Activated CD4-positive, alpha-beta memory T cell treated with anti-CD3 and anti-CD28 coated beads, Interleukin-2, amount 10 ng/mL, durations not matched to agents 7 days and 5 days (primary cell): ENCODE measurements at regions not wholly inside any gene's neighbourhood (a gene's known extent, or its start where the extent isn't known, plus 50 kb on each side); places are given as distances from the start of the nearest gene placed in this dataset.

ENCODE experiments used
- CTCF ChIA-PET: fragments of 350-600 bp; sonication (Branson Sonifier 250); formaldehyde crosslinking; loops from one replicate; lab custom pipeline; 2021; ENCODE audit warnings: antibody characterized with exemption, inconsistent platforms; lab: Charles Lee
- POLR2A ChIA-PET: fragments of 350-600 bp; sonication (Branson Sonifier 250); formaldehyde crosslinking; loops from one replicate; lab custom pipeline; 2021; ENCODE audit warnings: antibody characterized with exemption; lab: Charles Lee
- DNase-seq: peaks from one replicate; pipeline ENCODE4 v3.0.0-alpha.2; 2020
- H3K27ac Mint-ChIP-seq: one replicate; pipeline ENCODE4 v1.8.0; 2021; ENCODE audit warnings: mild to moderate bottlenecking, mixed read lengths
- H3K27me3 Mint-ChIP-seq: one replicate; pipeline ENCODE4 v1.8.0; 2021; ENCODE audit warnings: mixed read lengths
- H3K36me3 Mint-ChIP-seq: one replicate; pipeline ENCODE4 v1.8.0; 2021; ENCODE audit warnings: low read depth, mixed read lengths
- H3K4me1 Mint-ChIP-seq: one replicate; pipeline ENCODE4 v1.8.0; 2021; ENCODE audit warnings: mixed read lengths
- H3K4me3 Mint-ChIP-seq: one replicate; pipeline ENCODE4 v1.8.0; 2021; ENCODE audit warnings: mild to moderate bottlenecking, mixed read lengths
- H3K9me3 Mint-ChIP-seq: one replicate; pipeline ENCODE4 v1.8.0; 2021; ENCODE audit warnings: mixed read lengths

- no peak overlapping the region for H3K4me3 Mint-ChIP-seq
- H3K36me3 Mint-ChIP-seq = no peaks in the 10 kb centered on the region
- DNase-seq = no peak
- no peaks in the 10 kb centered on the region for H3K27me3 Mint-ChIP-seq
- peaks cover 19% of the 10 kb centered on the region for H3K9me3 Mint-ChIP-seq
- H3K4me1 Mint-ChIP-seq = no peaks in the 10 kb centered on the region
- POLR2A ChIA-PET = no interaction called here
- CTCF ChIA-PET = no interaction called here
- H3K27ac Mint-ChIP-seq = no peak overlapping the region
Measured at GRCh38 chr19:31701146-31701545, 351.9 kb upstream of the TSHZ3 start.

- Mint-ChIP-seq H3K27ac (no peak overlapping the region), H3K27me3 (no peaks in the 10 kb centered on the region), H3K9me3 (peaks cover 13% of the 10 kb centered on the region), H3K4me3 (no peak overlapping the region), H3K36me3 (no peaks in the 10 kb centered on the region), H3K4me1 (no peaks in the 10 kb centered on the region)
- ChIA-PET POLR2A (no interaction called here), CTCF (no interaction called here)
- DNase-seq = no peak
Measured at GRCh38 chr19:31705656-31706055, 356.4 kb upstream of the TSHZ3 start.

GRCh38 chr19:31706131-31706530, 356.9 kb upstream of the TSHZ3 start:
- Mint-ChIP-seq H3K27me3 (no peaks in the 10 kb centered on the region), H3K27ac (no peak overlapping the region), H3K36me3 (no peaks in the 10 kb centered on the region), H3K4me3 (no peak overlapping the region), H3K4me1 (no peaks in the 10 kb centered on the region), H3K9me3 (peaks cover 10% of the 10 kb centered on the region)
- DNase-seq = no peak
- ChIA-PET CTCF (no interaction called here), POLR2A (no interaction called here)

GRCh38 chr19:31706691-31707620, 357.7 kb upstream of the TSHZ3 start:
- ChIA-PET CTCF (no interaction called here), POLR2A (no interaction called here)
- no peaks in the 10 kb centered on the region for H3K27me3 Mint-ChIP-seq

GRCh38 chr19:31708520-31708919, 359.3 kb upstream of the TSHZ3 start:
- Mint-ChIP-seq H3K36me3 (no peaks in the 10 kb centered on the region), H3K27ac (no peak overlapping the region), H3K4me3 (no peak overlapping the region), H3K4me1 (no peaks in the 10 kb centered on the region), H3K27me3 (no peaks in the 10 kb centered on the region), H3K9me3 (peaks cover 11% of the 10 kb centered on the region)
- ChIA-PET CTCF (no interaction called here), POLR2A (no interaction called here)
- no peak for DNase-seq

More at GRCh38 chr19:31706691-31707620, 357.7 kb upstream of the TSHZ3 start:
- no peaks in the 10 kb centered on the region for H3K4me1 Mint-ChIP-seq
- H3K27ac Mint-ChIP-seq = no peak overlapping the region
- no peak for DNase-seq
- peaks cover 10% of the 10 kb centered on the region for H3K9me3 Mint-ChIP-seq
- no peaks in the 10 kb centered on the region for H3K36me3 Mint-ChIP-seq
- no peak overlapping the region for H3K4me3 Mint-ChIP-seq

GRCh38 chr19:31709476-31709875, 360.2 kb upstream of the TSHZ3 start:
- H3K36me3 Mint-ChIP-seq = no peaks in the 10 kb centered on the region
- no peak overlapping the region for H3K4me3 Mint-ChIP-seq
- no peak for DNase-seq
- H3K9me3 Mint-ChIP-seq = peaks cover 8% of the 10 kb centered on the region
- ChIA-PET POLR2A (no interaction called here), CTCF (no interaction called here)
- H3K4me1 Mint-ChIP-seq = no peaks in the 10 kb centered on the region
- H3K27ac Mint-ChIP-seq = no peak overlapping the region
- no peaks in the 10 kb centered on the region for H3K27me3 Mint-ChIP-seq

- Mint-ChIP-seq H3K27ac (no peak overlapping the region), H3K4me3 (no peak overlapping the region), H3K9me3 (peaks cover 8% of the 10 kb centered on the region), H3K27me3 (no peaks in the 10 kb centered on the region), H3K36me3 (no peaks in the 10 kb centered on the region), H3K4me1 (no peaks in the 10 kb centered on the region)
- ChIA-PET CTCF (no interaction called here), POLR2A (no interaction called here)
- no peak for DNase-seq
Measured at GRCh38 chr19:31715249-31715945, 366.2 kb upstream of the TSHZ3 start.

- peaks cover 8% of the 10 kb centered on the region for H3K9me3 Mint-ChIP-seq
- CTCF ChIA-PET = no interaction called here
- no peaks in the 10 kb centered on the region for H3K27me3 Mint-ChIP-seq
- no peak for DNase-seq
- no peaks in the 10 kb centered on the region for H3K4me1 Mint-ChIP-seq
- no peak overlapping the region for H3K4me3 Mint-ChIP-seq
- no peak overlapping the region for H3K27ac Mint-ChIP-seq
- H3K36me3 Mint-ChIP-seq = no peaks in the 10 kb centered on the region
- POLR2A ChIA-PET = no interaction called here
Measured at GRCh38 chr19:31716826-31717225, 367.6 kb upstream of the TSHZ3 start.

GRCh38 chr19:31717269-31717923, 368.2 kb upstream of the TSHZ3 start:
- no peak for DNase-seq
- POLR2A ChIA-PET = no interaction called here
- H3K36me3 Mint-ChIP-seq = no peaks in the 10 kb centered on the region
- peaks cover 4% of the 10 kb centered on the region for H3K9me3 Mint-ChIP-seq
- H3K4me3 Mint-ChIP-seq = no peak overlapping the region
- CTCF ChIA-PET = no interaction called here
- H3K4me1 Mint-ChIP-seq = no peaks in the 10 kb centered on the region
- H3K27me3 Mint-ChIP-seq = no peaks in the 10 kb centered on the region
- no peak overlapping the region for H3K27ac Mint-ChIP-seq

GRCh38 chr19:31718032-31718431, 368.8 kb upstream of the TSHZ3 start:
- H3K4me3 Mint-ChIP-seq = no peak overlapping the region
- H3K36me3 Mint-ChIP-seq = no peaks in the 10 kb centered on the region
- no peak overlapping the region for H3K27ac Mint-ChIP-seq
- no peak for DNase-seq
- H3K9me3 Mint-ChIP-seq = no peaks in the 10 kb centered on the region
- CTCF ChIA-PET = no interaction called here
- H3K27me3 Mint-ChIP-seq = no peaks in the 10 kb centered on the region
- H3K4me1 Mint-ChIP-seq = no peaks in the 10 kb centered on the region
- POLR2A ChIA-PET = no interaction called here

- POLR2A ChIA-PET = no interaction called here
Measured at GRCh38 chr19:31718898-31719297, 369.7 kb upstream of the TSHZ3 start.

GRCh38 chr19:31723101-31723500, 373.9 kb upstream of the TSHZ3 start:
- CTCF ChIA-PET = interaction anchor here (0.7 kb wide), 1 partner anchor 599 kb away, joined by 3 read pairs; no protein-coding TSS in a partner anchor
- H3K9me3 Mint-ChIP-seq = no peaks in the 10 kb centered on the region

More at GRCh38 chr19:31718898-31719297, 369.7 kb upstream of the TSHZ3 start:
- no peaks in the 10 kb centered on the region for H3K9me3 Mint-ChIP-seq
- no peaks in the 10 kb centered on the region for H3K4me1 Mint-ChIP-seq
- CTCF ChIA-PET = no interaction called here
- no peak overlapping the region for H3K4me3 Mint-ChIP-seq
- H3K27ac Mint-ChIP-seq = no peak overlapping the region
- DNase-seq = no peak
- no peaks in the 10 kb centered on the region for H3K27me3 Mint-ChIP-seq
- no peaks in the 10 kb centered on the region for H3K36me3 Mint-ChIP-seq

GRCh38 chr19:31725051-31725450, 375.8 kb upstream of the TSHZ3 start:
- Mint-ChIP-seq H3K4me1 (no peaks in the 10 kb centered on the region), H3K27ac (no peak overlapping the region), H3K9me3 (no peaks in the 10 kb centered on the region), H3K4me3 (no peak overlapping the region), H3K27me3 (no peaks in the 10 kb centered on the region), H3K36me3 (no peaks in the 10 kb centered on the region)
- ChIA-PET POLR2A (no interaction called here), CTCF (no interaction called here)
- no peak for DNase-seq

More at GRCh38 chr19:31723101-31723500, 373.9 kb upstream of the TSHZ3 start:
- H3K4me3 Mint-ChIP-seq = no peak overlapping the region
- H3K27ac Mint-ChIP-seq = no peak overlapping the region
- H3K4me1 Mint-ChIP-seq = no peaks in the 10 kb centered on the region
- H3K27me3 Mint-ChIP-seq = no peaks in the 10 kb centered on the region
- H3K36me3 Mint-ChIP-seq = no peaks in the 10 kb centered on the region
- POLR2A ChIA-PET = no interaction called here
- no peak for DNase-seq
